ENCODE measurements at regions not wholly inside any gene's neighbourhood (a gene's known extent, or its start where the extent isn't known, plus 50 kb on each side); places are given as distances from the start of the nearest gene placed in this dataset.

DNA sequence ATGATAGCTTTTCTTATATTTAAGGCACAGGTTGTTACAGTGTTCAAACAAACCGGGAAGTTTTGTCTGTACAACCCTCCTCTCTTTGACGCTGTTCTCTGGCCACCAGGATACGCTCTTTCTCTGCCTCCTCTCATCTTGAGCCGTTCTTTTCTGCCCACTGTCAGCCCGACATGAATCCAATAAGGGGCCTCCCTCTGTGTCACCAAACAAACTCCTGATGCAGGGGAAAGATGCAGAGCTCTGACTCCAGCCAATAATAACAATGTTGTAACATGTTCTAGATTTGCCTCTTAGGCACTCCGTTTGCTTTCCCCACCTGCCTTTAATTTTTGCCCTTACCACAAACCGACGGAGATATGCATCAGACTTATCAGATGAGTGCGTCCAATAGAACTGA is 449.3 kb downstream of the SLC4A3 start:
- Histone ChIP-seq H3K27ac (no peak overlapping the region), H3K27me3 (no peaks in the 10 kb centered on the region), H3K9me3 (no peaks in the 10 kb centered on the region), H3K4me1 (no peaks in the 10 kb centered on the region), H3K4me3 (no peak overlapping the region), H3K36me3 (no peaks in the 10 kb centered on the region)
- intact Hi-C loops (cut with DNase I; ENCODE audit: low total_unique reads) = no loop called here
- DNase-seq = no peak
- no peak for TF ChIP-seq POLR2A (IDR thresholded peaks at IDR 0.05)
- TF ChIP-seq, protein P1, sequence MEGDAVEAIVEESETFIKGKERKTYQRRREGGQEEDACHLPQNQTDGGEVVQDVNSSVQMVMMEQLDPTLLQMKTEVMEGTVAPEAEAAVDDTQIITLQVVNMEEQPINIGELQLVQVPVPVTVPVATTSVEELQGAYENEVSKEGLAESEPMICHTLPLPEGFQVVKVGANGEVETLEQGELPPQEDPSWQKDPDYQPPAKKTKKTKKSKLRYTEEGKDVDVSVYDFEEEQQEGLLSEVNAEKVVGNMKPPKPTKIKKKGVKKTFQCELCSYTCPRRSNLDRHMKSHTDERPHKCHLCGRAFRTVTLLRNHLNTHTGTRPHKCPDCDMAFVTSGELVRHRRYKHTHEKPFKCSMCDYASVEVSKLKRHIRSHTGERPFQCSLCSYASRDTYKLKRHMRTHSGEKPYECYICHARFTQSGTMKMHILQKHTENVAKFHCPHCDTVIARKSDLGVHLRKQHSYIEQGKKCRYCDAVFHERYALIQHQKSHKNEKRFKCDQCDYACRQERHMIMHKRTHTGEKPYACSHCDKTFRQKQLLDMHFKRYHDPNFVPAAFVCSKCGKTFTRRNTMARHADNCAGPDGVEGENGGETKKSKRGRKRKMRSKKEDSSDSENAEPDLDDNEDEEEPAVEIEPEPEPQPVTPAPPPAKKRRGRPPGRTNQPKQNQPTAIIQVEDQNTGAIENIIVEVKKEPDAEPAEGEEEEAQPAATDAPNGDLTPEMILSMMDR (IDR thresholded peaks at IDR 0.05) = no peak

DNA sequence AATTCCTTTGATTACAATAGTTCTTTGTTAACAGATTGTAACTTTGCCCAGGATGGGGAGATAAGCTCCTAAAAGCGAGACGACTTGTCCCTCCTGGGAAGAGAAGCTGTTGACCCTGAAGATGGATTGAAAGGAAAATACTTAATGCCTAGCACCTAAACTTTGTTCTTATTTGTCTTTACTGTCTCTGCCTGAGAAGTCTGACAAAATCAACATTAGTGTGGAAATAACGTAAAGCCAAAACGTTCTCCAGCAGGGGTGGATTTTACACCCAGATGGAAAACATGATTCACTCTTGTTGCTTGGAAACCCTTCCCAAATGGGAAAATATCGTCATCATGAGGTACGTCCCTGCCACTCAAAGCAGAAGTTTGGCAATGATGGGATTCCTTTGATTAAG is 450.1 kb downstream of the SLC4A3 start:
- DNase-seq = no peak
- intact Hi-C loops (cut with DNase I; ENCODE audit: low total_unique reads) = no loop called here

GRCh38 chr2:220078439-220078838 is 451.0 kb downstream of the SLC4A3 start:
- H3K36me3 ChIP-seq = no peaks in the 10 kb centered on the region
- H3K27me3 ChIP-seq = no peaks in the 10 kb centered on the region
- intact Hi-C loops (cut with DNase I; ENCODE audit: low total_unique reads) = no loop called here
- no peaks in the 10 kb centered on the region for H3K4me1 ChIP-seq
- peak overlapping the region; percentile 42 to 48 for H3K27ac ChIP-seq
- TF ChIP-seq, protein P1 (IDR thresholded peaks at IDR 0.05) = no peak
- TF ChIP-seq POLR2A (IDR thresholded peaks at IDR 0.05) = no peak
- H3K4me3 ChIP-seq = no peak overlapping the region
- no peaks in the 10 kb centered on the region for H3K9me3 ChIP-seq
- DNase-seq = no peak

More for the DNA sequence above, 450.1 kb downstream of the SLC4A3 start:
- H3K36me3 ChIP-seq = no peaks in the 10 kb centered on the region
- H3K27ac ChIP-seq = peak overlapping the region in 1 of 2 donors; percentile 42
- TF ChIP-seq POLR2A (IDR thresholded peaks at IDR 0.05) = no peak
- TF ChIP-seq, protein P1 (IDR thresholded peaks at IDR 0.05) = no peak
- H3K9me3 ChIP-seq = no peaks in the 10 kb centered on the region
- no peak overlapping the region for H3K4me3 ChIP-seq
- H3K27me3 ChIP-seq = no peaks in the 10 kb centered on the region
- no peaks in the 10 kb centered on the region for H3K4me1 ChIP-seq

- H3K9me3 ChIP-seq = no peaks in the 10 kb centered on the region
- no peak for TF ChIP-seq POLR2A (IDR thresholded peaks at IDR 0.05)
- TF ChIP-seq, protein P1 (IDR thresholded peaks at IDR 0.05) = no peak
- no peak overlapping the region for H3K27ac ChIP-seq
- intact Hi-C loops (cut with DNase I; ENCODE audit: low total_unique reads) = no loop called here
- no peak overlapping the region for H3K4me3 ChIP-seq
- no peaks in the 10 kb centered on the region for H3K36me3 ChIP-seq
- DNase-seq = no peak
- no peaks in the 10 kb centered on the region for H3K27me3 ChIP-seq
- H3K4me1 ChIP-seq = no peaks in the 10 kb centered on the region
Measured at GRCh38 chr2:220079595-220079994, 452.2 kb downstream of the SLC4A3 start.

GRCh38 chr2:220081171-220081570 is 453.7 kb downstream of the SLC4A3 start:
- intact Hi-C loops (cut with DNase I; ENCODE audit: low total_unique reads) = no loop called here
- no peak for DNase-seq
- Histone ChIP-seq H3K9me3 (no peaks in the 10 kb centered on the region), H3K4me1 (no peaks in the 10 kb centered on the region), H3K36me3 (no peaks in the 10 kb centered on the region), H3K4me3 (no peak overlapping the region), H3K27me3 (no peaks in the 10 kb centered on the region), H3K27ac (no peak overlapping the region)
- TF ChIP-seq, protein P1 (IDR thresholded peaks at IDR 0.05) = no peak
- no peak for TF ChIP-seq POLR2A (IDR thresholded peaks at IDR 0.05)
